GM12875 (cell line): ENCODE measurements at regions not wholly inside any gene's neighbourhood (a gene's known extent, or its start where the extent isn't known, plus 50 kb on each side); places are given as distances from the start of the nearest gene placed in this dataset.

ENCODE experiments used
- H3K4me3 ChIP-seq: one replicate; pipeline ENCODE4 v1.5.1; 2011; ENCODE audit warnings: low read depth, low read length, control low read depth
- TF ChIP-seq, protein P1 (sequence below): IDR thresholded peaks from 2 replicates; pipeline ENCODE4 v1.5.1; 2011; ENCODE audit warnings: low read depth, mild to moderate bottlenecking, control low read depth, inconsistent platforms, low read length, moderate library complexity, borderline replicate concordance; ENCODE audit not compliant: insufficient read depth

DNA sequence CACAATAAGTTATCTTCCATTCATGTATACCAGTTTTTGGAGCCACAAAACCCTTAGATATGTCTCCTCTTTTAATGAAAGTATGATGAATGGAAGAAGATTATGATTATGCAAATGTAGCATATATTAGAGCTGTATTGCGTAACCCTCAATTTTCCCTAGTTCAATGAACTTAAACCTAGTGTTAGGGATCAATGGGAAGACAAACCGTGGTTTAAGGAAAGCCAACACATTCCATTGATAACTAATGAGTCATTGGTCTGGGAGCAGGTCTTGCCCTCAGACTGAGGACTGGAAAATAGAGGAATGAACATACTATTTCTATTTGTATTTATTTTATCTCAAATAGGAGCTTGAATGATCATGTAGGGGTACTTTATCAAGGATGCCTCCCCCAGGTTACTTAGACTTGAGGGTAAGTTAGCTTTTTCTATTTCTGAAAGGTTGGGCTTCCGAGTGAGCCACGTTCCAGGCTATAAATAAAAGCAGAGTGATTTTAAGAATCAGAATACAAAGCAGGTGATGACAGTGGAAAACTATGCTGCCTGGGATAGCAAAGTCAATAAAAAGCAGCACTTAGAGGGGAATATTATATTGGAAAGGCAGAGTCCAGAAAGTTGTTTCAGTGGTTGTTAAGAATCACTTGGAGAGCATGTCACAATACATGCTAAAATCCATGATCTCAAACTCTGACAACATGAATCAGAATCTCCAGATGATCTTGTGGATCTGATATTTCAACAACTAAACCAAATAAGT, 356.0 kb downstream of the ADAM29 start:
- TF ChIP-seq, protein P1, sequence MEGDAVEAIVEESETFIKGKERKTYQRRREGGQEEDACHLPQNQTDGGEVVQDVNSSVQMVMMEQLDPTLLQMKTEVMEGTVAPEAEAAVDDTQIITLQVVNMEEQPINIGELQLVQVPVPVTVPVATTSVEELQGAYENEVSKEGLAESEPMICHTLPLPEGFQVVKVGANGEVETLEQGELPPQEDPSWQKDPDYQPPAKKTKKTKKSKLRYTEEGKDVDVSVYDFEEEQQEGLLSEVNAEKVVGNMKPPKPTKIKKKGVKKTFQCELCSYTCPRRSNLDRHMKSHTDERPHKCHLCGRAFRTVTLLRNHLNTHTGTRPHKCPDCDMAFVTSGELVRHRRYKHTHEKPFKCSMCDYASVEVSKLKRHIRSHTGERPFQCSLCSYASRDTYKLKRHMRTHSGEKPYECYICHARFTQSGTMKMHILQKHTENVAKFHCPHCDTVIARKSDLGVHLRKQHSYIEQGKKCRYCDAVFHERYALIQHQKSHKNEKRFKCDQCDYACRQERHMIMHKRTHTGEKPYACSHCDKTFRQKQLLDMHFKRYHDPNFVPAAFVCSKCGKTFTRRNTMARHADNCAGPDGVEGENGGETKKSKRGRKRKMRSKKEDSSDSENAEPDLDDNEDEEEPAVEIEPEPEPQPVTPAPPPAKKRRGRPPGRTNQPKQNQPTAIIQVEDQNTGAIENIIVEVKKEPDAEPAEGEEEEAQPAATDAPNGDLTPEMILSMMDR, result no peak
- H3K4me3 ChIP-seq, result no peak overlapping the region

DNA sequence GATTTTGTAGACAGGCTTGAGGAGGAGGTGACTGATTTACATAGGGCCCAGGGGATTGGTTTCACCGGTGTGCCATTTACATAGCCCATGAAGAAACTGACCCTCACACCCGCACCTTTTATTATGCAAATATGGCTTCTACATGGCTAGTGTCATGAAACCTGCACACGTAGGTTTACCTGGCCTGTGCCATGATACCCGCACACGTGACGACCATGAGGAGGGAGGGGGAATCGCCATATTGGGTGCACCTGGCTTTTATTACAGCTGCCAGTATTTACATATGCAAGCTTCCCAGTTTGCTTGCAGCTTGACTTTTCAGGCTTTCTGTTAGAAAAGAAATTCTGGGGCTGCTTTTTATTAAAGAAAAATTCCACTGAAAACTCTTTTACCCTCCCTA, 359.7 kb downstream of the ADAM29 start:
- TF ChIP-seq, protein P1, result no peak
- no peak overlapping the region for H3K4me3 ChIP-seq

DNA sequence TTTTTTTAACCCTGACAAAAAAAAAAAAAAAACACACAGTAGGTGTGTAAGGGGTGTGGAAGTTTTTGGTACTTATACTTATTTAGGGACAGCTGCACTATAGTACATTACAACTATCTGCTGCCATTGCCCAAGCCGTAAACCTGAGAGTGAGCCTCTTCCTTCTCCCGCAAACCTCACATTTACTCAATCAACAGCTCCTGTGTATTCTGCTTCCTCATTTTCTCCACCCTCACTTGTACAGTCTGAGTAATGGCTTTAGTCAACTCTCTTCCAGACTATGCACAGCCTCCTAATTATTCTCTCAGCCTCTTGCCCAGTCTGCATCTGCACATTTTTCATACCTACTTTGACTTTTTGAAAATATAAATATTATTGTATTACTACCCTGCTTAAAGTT, 362.0 kb downstream of the ADAM29 start:
- H3K4me3 ChIP-seq, result no peak overlapping the region
- TF ChIP-seq, protein P1, result no peak

DNA sequence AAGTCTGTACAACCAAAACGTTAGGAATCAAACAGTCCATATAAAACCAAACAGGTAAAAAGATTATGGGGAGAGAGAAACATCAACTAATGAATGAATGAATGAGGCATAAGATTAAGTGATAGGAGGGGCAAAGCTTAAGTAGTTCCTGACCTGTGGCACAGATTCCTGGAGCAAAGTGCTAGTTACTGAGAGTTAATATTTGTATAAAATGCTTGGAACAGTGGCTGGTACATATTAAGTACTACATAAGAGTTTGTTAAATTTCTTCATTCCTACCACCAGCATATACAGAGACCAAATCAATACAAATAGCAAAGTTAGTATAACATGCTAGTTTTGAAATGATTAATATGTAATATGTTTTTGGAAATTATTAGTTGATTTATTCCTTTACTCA, 363.7 kb downstream of the ADAM29 start:
- TF ChIP-seq, protein P1, result no peak
- H3K4me3 ChIP-seq, result no peak overlapping the region

DNA sequence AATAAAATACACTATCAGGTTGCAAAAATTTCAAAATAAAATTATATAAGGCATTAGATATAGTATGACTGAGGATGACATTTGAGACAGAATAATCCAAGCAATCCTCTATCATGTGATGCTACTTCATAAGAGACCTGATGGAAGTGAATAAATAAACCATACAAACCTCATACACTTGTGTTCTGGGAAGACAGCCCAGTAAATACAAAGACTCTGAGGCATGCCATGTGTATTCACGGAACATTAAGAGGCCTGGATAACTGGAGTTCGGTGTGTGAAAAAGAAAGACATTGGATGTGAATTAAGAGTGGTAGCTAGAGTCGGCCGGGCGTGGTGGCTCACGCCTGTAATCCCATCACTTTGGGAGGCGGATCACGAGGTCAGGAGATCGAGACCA, 364.2 kb downstream of the ADAM29 start:
- TF ChIP-seq, protein P1, result no peak

DNA sequence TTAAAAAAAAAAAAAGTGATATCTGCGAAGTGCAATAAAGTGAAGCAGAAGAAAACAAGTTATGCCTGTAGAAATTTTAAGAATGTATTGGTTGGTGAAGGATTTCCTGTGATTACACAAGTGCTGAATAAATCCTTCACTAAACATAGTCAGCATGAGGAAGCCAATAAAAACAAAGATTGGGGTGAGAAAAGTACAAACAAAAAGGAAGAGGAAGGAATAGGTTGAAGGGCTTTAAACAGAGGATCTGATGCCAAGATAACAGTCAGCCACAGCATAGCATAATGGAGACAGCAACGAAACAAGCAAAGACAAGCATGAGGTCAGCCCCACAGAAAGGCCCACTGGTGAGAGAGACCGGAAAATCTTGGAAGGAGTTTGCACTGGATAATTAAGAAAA, 372.2 kb downstream of the ADAM29 start:
- TF ChIP-seq, protein P1, result no peak
- H3K4me3 ChIP-seq, result no peak overlapping the region

More for the DNA sequence above, 364.2 kb downstream of the ADAM29 start:
- no peak overlapping the region for H3K4me3 ChIP-seq

DNA sequence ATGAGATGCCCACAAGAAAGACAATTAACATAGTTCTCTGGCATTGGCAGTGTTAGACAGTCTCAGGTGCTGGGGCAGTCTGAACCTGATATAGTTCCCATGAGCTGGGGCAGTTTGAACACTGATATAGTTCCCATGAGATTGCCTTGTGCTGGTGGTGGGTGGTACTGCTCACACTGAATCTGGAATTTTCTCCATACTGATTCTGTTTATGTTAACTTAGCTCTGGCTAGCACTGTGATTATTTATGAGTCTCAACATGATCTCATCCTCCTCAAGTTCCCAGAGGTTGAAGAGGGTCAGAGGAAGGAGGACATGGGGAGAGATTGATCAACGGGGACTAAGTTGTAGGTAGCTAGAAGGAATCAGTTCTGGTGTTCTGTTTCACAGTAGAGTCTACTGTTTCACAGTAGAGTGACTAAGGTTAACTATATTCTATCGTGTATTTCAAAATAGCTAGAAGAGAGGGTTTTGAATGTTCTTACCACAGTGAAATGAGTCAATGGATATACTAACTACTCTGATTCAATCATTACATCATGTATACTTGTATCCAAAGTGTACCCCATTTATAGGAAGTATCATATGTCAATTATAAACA, 379.9 kb downstream of the ADAM29 start:
- H3K4me3 ChIP-seq, result no peak overlapping the region
- TF ChIP-seq, protein P1, result no peak
